IMR-90 (cell line): ENCODE measurements at regions not wholly inside any gene's neighbourhood (a gene's known extent, or its start where the extent isn't known, plus 50 kb on each side); places are given as distances from the start of the nearest gene placed in this dataset.

ENCODE experiments used
- ATAC-seq: fragments of 200-7000 bp; cut with Tn5 transposase; 2 replicates; pipeline ENCODE4 v1.9.1; 2020; ENCODE audit warnings: low read depth, mild to moderate bottlenecking, moderate library complexity
- BruUV-seq: library from RNA; stranded (reverse); fragments of 400-500 nt; replicated peaks from 2 replicates; lab custom pipeline; 2021; lab: Mats Ljungman, UMichigan
- CTCF ChIA-PET: fragments of 300-600 bp; formaldehyde crosslinking; extraction: SDS; loops from one replicate; lab custom pipeline; 2021; ENCODE audit warnings: antibody characterized with exemption; lab: Yijun Ruan, JAX
- POLR2A ChIA-PET: fragments of 300-600 bp; sonication (Branson Sonifier 250); formaldehyde crosslinking; loops from one replicate; lab custom pipeline; 2022; ENCODE audit warnings: antibody characterized with exemption; ENCODE audit not compliant: unreplicated experiment; lab: Charles Lee
- DNase-seq: peaks from one replicate; pipeline ENCODE4 v3.0.0; 2013
- H2AFZ ChIP-seq: replicated peaks from 2 replicates; pipeline ENCODE3; 2013; ENCODE audit warnings: low read length, mild to moderate bottlenecking; ENCODE audit not compliant: poor library complexity
- H2AK5ac ChIP-seq: 2 replicates; pipeline ENCODE4 v1.6.1; 2013; ENCODE audit warnings: low read depth, low read length, inconsistent platforms
- H2AK9ac ChIP-seq: replicated peaks from 2 replicates; pipeline ENCODE3; 2013; ENCODE audit warnings: mild to moderate bottlenecking, low read depth, low read length, moderate library complexity; ENCODE audit not compliant: poor library complexity
- H2BK120ac ChIP-seq: 2 replicates; pipeline ENCODE4 v1.6.1; 2013; ENCODE audit warnings: low read depth, low read length, inconsistent platforms
- H2BK15ac ChIP-seq: 3 replicates; pipeline ENCODE4 v1.6.1; 2013; ENCODE audit warnings: low read depth, low read length, inconsistent platforms
- H2BK20ac ChIP-seq: 2 replicates; pipeline ENCODE4 v1.6.1; 2013; ENCODE audit warnings: low read depth, mild to moderate bottlenecking, inconsistent platforms, low read length, moderate library complexity
- H2BK5ac ChIP-seq: 2 replicates; pipeline ENCODE4 v1.6.1; 2013; ENCODE audit warnings: mild to moderate bottlenecking, low read depth, low read length, inconsistent platforms; ENCODE audit not compliant: poor library complexity, severe bottlenecking
- H3K14ac ChIP-seq: replicated peaks from 2 replicates; pipeline ENCODE4 v1.6.1; 2013; ENCODE audit warnings: low read depth, low read length, inconsistent platforms
- H3K18ac ChIP-seq: 2 replicates; pipeline ENCODE4 v1.6.1; 2013; ENCODE audit warnings: low read depth, low read length, control low read depth
- H3K23ac ChIP-seq: 2 replicates; pipeline ENCODE4 v1.6.1; 2013; ENCODE audit warnings: low read depth, low read length, inconsistent platforms
- H3K27ac ChIP-seq: 2 replicates; pipeline ENCODE4 v1.5.1; 2013; ENCODE audit warnings: mild to moderate bottlenecking, control low read depth, low read length; ENCODE audit not compliant: insufficient read depth
- H3K27me3 ChIP-seq: 2 replicates; pipeline ENCODE4 v1.6.1; 2013; ENCODE audit warnings: low read length; ENCODE audit not compliant: control insufficient read depth, insufficient read depth
- H3K36me3 ChIP-seq: 2 replicates; pipeline ENCODE4 v1.6.1; 2013; ENCODE audit warnings: low read length, mixed read lengths; ENCODE audit not compliant: control insufficient read depth, insufficient read depth
- H3K4ac ChIP-seq: 2 replicates; pipeline ENCODE4 v1.6.1; 2013; ENCODE audit warnings: low read depth, low read length, inconsistent platforms
- H3K4me1 ChIP-seq: 2 replicates; pipeline ENCODE4 v1.6.1; 2013; ENCODE audit warnings: low read length, mixed read lengths; ENCODE audit not compliant: control insufficient read depth, insufficient read depth
- H3K4me2 ChIP-seq: 2 replicates; pipeline ENCODE4 v1.6.1; 2013; ENCODE audit warnings: low read depth, mild to moderate bottlenecking, control low read depth, low read length, moderate library complexity
- H3K4me3 ChIP-seq: 2 replicates; pipeline ENCODE4 v1.5.1; 2013; ENCODE audit warnings: low read depth, mild to moderate bottlenecking, control low read depth, low read length, moderate library complexity; ENCODE audit not compliant: insufficient read depth
- H3K56ac ChIP-seq: 2 replicates; pipeline ENCODE4 v1.6.1; 2013; ENCODE audit warnings: low read length, inconsistent platforms; ENCODE audit not compliant: insufficient read depth; ENCODE audit errors: extremely low read depth
- H3K79me1 ChIP-seq, 2 experiments: 2 replicates each; pipeline ENCODE4 v1.6.1; 2013; ENCODE audit warnings: low read length in 2 of 2, inconsistent platforms in 1 of 2, low read depth in 1 of 2
- H3K9ac ChIP-seq: 2 replicates; pipeline ENCODE4 v1.6.1; 2013; ENCODE audit warnings: low read depth, low read length, control low read depth
- H3K9me1 ChIP-seq: 2 replicates; pipeline ENCODE4 v1.6.1; 2013; ENCODE audit warnings: low read length, inconsistent platforms; ENCODE audit not compliant: insufficient read depth
- H3K9me3 ChIP-seq: 2 replicates; pipeline ENCODE4 v1.6.1; 2013; ENCODE audit warnings: low read length; ENCODE audit not compliant: control insufficient read depth, insufficient read depth
- H4K20me1 ChIP-seq: 2 replicates; pipeline ENCODE4 v1.6.1; 2013; ENCODE audit warnings: low read length, inconsistent platforms; ENCODE audit not compliant: insufficient read depth
- H4K5ac ChIP-seq: 2 replicates; pipeline ENCODE4 v1.6.1; 2013; ENCODE audit warnings: mild to moderate bottlenecking, low read depth, low read length, control low read depth
- H4K8ac ChIP-seq, 2 experiments: 2 replicates each; pipeline ENCODE4 v1.6.1; 2013; ENCODE audit warnings: low read depth in 2 of 2, low read length in 2 of 2, control low read depth in 1 of 2, inconsistent platforms in 1 of 2
- H4K91ac ChIP-seq: 2 replicates; pipeline ENCODE4 v1.6.1; 2013; ENCODE audit warnings: low read depth, low read length, inconsistent platforms; ENCODE audit not compliant: insufficient read depth
- ELK1 ChIP-seq: fragments of 150-350 bp; IDR thresholded peaks from 2 replicates; pipeline ENCODE4 v1.6.1; 2016; ENCODE audit warnings: low read depth, mild to moderate bottlenecking, low read length, moderate library complexity, borderline replicate concordance
- MXI1 ChIP-seq: IDR thresholded peaks from 2 replicates; pipeline ENCODE4 v1.6.1; 2012; ENCODE audit warnings: low read depth, mild to moderate bottlenecking, low read length, moderate library complexity, borderline replicate concordance
- RAD21 ChIP-seq: IDR thresholded peaks from 2 replicates; pipeline ENCODE4 v1.6.1; 2012; ENCODE audit warnings: low read length, improper control_type of control experiment
- WGBS, 2 experiments: methylation state at CpG; one replicate each; pipeline versions ENCODE4 v1.1.5 to v1.1.7; 2013; ENCODE audit warnings: missing lambda C conversion rate in 2 of 2; ENCODE audit not compliant: insufficient read length in 1 of 2; ENCODE audit errors: extremely low coverage in 2 of 2; 5-methylcytosine and 5-hydroxymethylcytosine counted together
- dilution Hi-C: fragments of 300-500 bp; cut with HindIII; formaldehyde crosslinking; loops from one replicate; pipeline ENCODE4 v1.14.3; 2018; ENCODE audit warnings: low sequenced_read_pairs; ENCODE audit not compliant: unreplicated experiment
- in situ Hi-C: fragments of 300-500 bp; cut with MboI; formaldehyde crosslinking; loops from 3 replicates; pipeline ENCODE4 v1.14.3; 2019; ENCODE audit warnings: low sequenced_read_pairs, inconsistent platforms, mixed read lengths
- intact Hi-C: fragments of 100-400 bp; cut with micrococcal nuclease; formaldehyde crosslinking; loops from 2 replicates; pipeline ENCODE4 v1.10.0; 2022

GRCh38 chr5:23332650-23333251 lies 174.7 kb upstream of the PRDM9 start:
- Histone ChIP-seq H2BK120ac (no peak overlapping the region), H3K14ac (no peak overlapping the region), H3K4me3 (no peak overlapping the region), H4K5ac (no peak overlapping the region), H4K8ac (no peak overlapping the region), H4K20me1 (no peaks in the 10 kb centered on the region), H2BK15ac (no peak overlapping the region), H3K56ac (no peak overlapping the region), H3K36me3 (no peaks in the 10 kb centered on the region), H2BK20ac (no peak overlapping the region), H3K4me1 (no peaks in the 10 kb centered on the region), H2AK5ac (no peak overlapping the region), H2AFZ (no peak overlapping the region), H3K4me2 (no peak overlapping the region), H3K9me1 (no peaks in the 10 kb centered on the region), H3K23ac (no peak overlapping the region), H2BK5ac (no peak overlapping the region), H3K27ac (no peak overlapping the region), H3K9me3 (no peaks in the 10 kb centered on the region), H4K91ac (no peak overlapping the region), H2AK9ac (no peak overlapping the region), H3K4ac (no peak overlapping the region), H3K27me3 (no peaks in the 10 kb centered on the region), H3K79me1 (no peaks in the 10 kb centered on the region), H3K9ac (no peak overlapping the region), H3K18ac (no peak overlapping the region)
- in situ Hi-C loops (no loop called here), intact Hi-C loops (no loop called here), dilution Hi-C loops (no loop called here)
- ATAC-seq, result no peak
- POLR2A ChIA-PET, result no interaction called here
- no peak for DNase-seq
- no TSS peak for BruUV-seq
- CTCF ChIA-PET, result no interaction called here
- TF ChIP-seq MXI1 (no peak), RAD21 (no peak), ELK1 (no peak)
- no CpG with 5 or more reads among the region's 1 CpG for WGBS, 2 experiments
